H7 (cell line): ENCODE measurements at regions not wholly inside any gene's neighbourhood (a gene's known extent, or its start where the extent isn't known, plus 50 kb on each side); places are given as distances from the start of the nearest gene placed in this dataset.

ENCODE experiments used
- DNase-seq: peaks from one replicate; pipeline ENCODE4 v3.0.0; 2012
- H3K27me3 ChIP-seq: 2 replicates; pipeline ENCODE4 v1.6.0; 2011; ENCODE audit warnings: mild to moderate bottlenecking, low read length; ENCODE audit not compliant: control insufficient read depth, insufficient read depth
- H3K36me3 ChIP-seq: replicated peaks from 2 replicates; pipeline ENCODE4 v1.5.1; 2011; ENCODE audit warnings: low read length; ENCODE audit not compliant: control insufficient read depth, insufficient read depth
- H3K4me3 ChIP-seq: 2 replicates; pipeline ENCODE4 v1.5.1; 2011; ENCODE audit warnings: low read depth, mild to moderate bottlenecking, control low read depth, low read length, moderate library complexity; ENCODE audit not compliant: insufficient read depth

GRCh38 chr3:74338998-74339397, 275.5 kb downstream of the CNTN3 start:
- H3K4me3 ChIP-seq = no peak overlapping the region
- DNase-seq = no peak
- no peaks in the 10 kb centered on the region for H3K36me3 ChIP-seq
- no peaks in the 10 kb centered on the region for H3K27me3 ChIP-seq

- Histone ChIP-seq H3K27me3 (no peaks in the 10 kb centered on the region), H3K36me3 (no peaks in the 10 kb centered on the region), H3K4me3 (no peak overlapping the region)
- DNase-seq = no peak
These were observed 282.3 kb downstream of the CNTN3 start for GRCh38 chr3:74332165-74332564.

GRCh38 chr3:74331711-74332110, 282.7 kb downstream of the CNTN3 start:
- Histone ChIP-seq H3K27me3 (no peaks in the 10 kb centered on the region), H3K4me3 (no peak overlapping the region), H3K36me3 (no peaks in the 10 kb centered on the region)
- DNase-seq = no peak

GRCh38 chr3:74329096-74329495, 285.4 kb downstream of the CNTN3 start:
- Histone ChIP-seq H3K27me3 (no peaks in the 10 kb centered on the region), H3K4me3 (no peak overlapping the region), H3K36me3 (no peaks in the 10 kb centered on the region)
- no peak for DNase-seq

GRCh38 chr3:74328435-74328834, 286.0 kb downstream of the CNTN3 start:
- Histone ChIP-seq H3K27me3 (no peaks in the 10 kb centered on the region), H3K36me3 (no peaks in the 10 kb centered on the region), H3K4me3 (no peak overlapping the region)
- DNase-seq = no peak

GRCh38 chr3:74315291-74315690, 299.2 kb downstream of the CNTN3 start:
- no peaks in the 10 kb centered on the region for H3K36me3 ChIP-seq

GRCh38 chr3:74314696-74315095, 299.8 kb downstream of the CNTN3 start:
- H3K4me3 ChIP-seq = no peak overlapping the region

More at GRCh38 chr3:74315291-74315690, 299.2 kb downstream of the CNTN3 start:
- Histone ChIP-seq H3K27me3 (no peaks in the 10 kb centered on the region), H3K4me3 (no peak overlapping the region)
- no peak for DNase-seq

GRCh38 chr3:74309716-74310115, 304.7 kb downstream of the CNTN3 start:
- DNase-seq = no peak
- Histone ChIP-seq H3K36me3 (no peaks in the 10 kb centered on the region), H3K4me3 (no peak overlapping the region), H3K27me3 (no peaks in the 10 kb centered on the region)

More at GRCh38 chr3:74314696-74315095, 299.8 kb downstream of the CNTN3 start:
- Histone ChIP-seq H3K27me3 (no peaks in the 10 kb centered on the region), H3K36me3 (no peaks in the 10 kb centered on the region)
- DNase-seq = no peak

GRCh38 chr3:74304424-74304823, 310.0 kb downstream of the CNTN3 start:
- H3K36me3 ChIP-seq = no peaks in the 10 kb centered on the region
- DNase-seq = no peak
- no peak overlapping the region for H3K4me3 ChIP-seq
- H3K27me3 ChIP-seq = no peaks in the 10 kb centered on the region

- Histone ChIP-seq H3K4me3 (no peak overlapping the region), H3K27me3 (no peaks in the 10 kb centered on the region), H3K36me3 (no peaks in the 10 kb centered on the region)
- DNase-seq = no peak
These were observed 310.7 kb downstream of the CNTN3 start for GRCh38 chr3:74303711-74304110.

- H3K4me3 ChIP-seq = no peak overlapping the region
- no peaks in the 10 kb centered on the region for H3K36me3 ChIP-seq
- no peak for DNase-seq
- H3K27me3 ChIP-seq = no peaks in the 10 kb centered on the region
These were observed 311.5 kb downstream of the CNTN3 start for GRCh38 chr3:74302969-74303368.

GRCh38 chr3:74302281-74302680, 312.2 kb downstream of the CNTN3 start:
- no peaks in the 10 kb centered on the region for H3K36me3 ChIP-seq
- no peak overlapping the region for H3K4me3 ChIP-seq
- DNase-seq = no peak
- no peaks in the 10 kb centered on the region for H3K27me3 ChIP-seq

GRCh38 chr3:74301056-74301455, 313.4 kb downstream of the CNTN3 start:
- no peak for DNase-seq
- H3K4me3 ChIP-seq = no peak overlapping the region
- no peaks in the 10 kb centered on the region for H3K27me3 ChIP-seq
- H3K36me3 ChIP-seq = no peaks in the 10 kb centered on the region

GRCh38 chr3:74295479-74295878, 319.0 kb downstream of the CNTN3 start:
- DNase-seq = no peak
- H3K36me3 ChIP-seq = no peaks in the 10 kb centered on the region
- no peaks in the 10 kb centered on the region for H3K27me3 ChIP-seq
- no peak overlapping the region for H3K4me3 ChIP-seq

GRCh38 chr3:74288761-74289160, 325.7 kb downstream of the CNTN3 start:
- no peak for DNase-seq
- Histone ChIP-seq H3K4me3 (no peak overlapping the region), H3K27me3 (no peaks in the 10 kb centered on the region), H3K36me3 (no peaks in the 10 kb centered on the region)

- DNase-seq = no peak
- Histone ChIP-seq H3K4me3 (no peak overlapping the region), H3K27me3 (no peaks in the 10 kb centered on the region), H3K36me3 (no peaks in the 10 kb centered on the region)
These were observed 326.9 kb downstream of the CNTN3 start for GRCh38 chr3:74287557-74287956.
